ENCODE measurements at regions not wholly inside any gene's neighbourhood (a gene's known extent, or its start where the extent isn't known, plus 50 kb on each side); places are given as distances from the start of the nearest gene placed in this dataset.
A peak's percentile ranks its signal among the peaks of the same experiment; 100 is the strongest.

DNA sequence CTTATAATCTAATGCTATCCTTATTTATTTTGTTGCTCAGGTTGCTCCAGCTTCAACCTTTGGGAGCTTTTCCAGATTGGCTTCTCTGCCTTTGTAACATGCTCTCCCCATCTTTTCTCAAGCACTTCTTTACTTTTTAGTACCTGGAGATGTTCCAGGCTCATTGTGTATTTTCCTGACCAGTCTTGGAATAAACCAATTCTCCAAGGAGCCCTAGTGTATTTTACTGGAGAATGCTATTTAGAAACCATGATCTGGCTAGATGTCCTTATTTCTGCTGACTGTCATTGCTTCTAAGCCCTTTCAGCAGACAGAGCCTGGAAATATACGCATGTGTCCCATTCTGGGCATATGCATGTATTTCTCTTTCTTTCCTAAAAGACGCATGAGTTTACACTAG is 95.7 kb downstream of the EMX2 start:
- DNase-seq (ENCODE audit: low spot score) = no peak

DNA sequence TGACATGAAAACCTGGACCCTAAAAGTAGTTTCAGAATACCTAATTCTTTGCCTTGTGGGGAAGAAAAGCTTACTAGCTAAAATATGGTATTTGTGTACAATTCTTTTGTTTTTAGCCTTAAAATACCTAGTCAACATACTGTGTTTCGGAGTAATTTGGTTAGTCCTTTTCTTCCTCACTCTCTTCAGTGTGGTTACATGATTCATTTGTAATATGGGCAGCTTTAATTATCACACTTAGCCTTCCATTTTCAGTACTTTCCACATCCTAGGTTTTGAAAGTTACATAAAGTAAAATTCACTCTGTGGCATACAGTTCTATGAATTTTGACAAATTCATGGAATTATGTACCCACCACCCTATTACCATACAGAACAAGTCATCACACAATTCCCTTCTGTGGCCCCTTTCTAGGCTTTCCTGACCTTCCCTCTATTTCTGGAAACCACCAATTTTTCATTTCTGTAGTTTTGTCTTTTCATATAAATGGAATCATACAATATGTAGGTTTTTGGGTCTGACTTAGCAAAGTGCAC is 96.2 kb downstream of the EMX2 start:
- DNase-seq (ENCODE audit: low spot score) = no peak

DNA sequence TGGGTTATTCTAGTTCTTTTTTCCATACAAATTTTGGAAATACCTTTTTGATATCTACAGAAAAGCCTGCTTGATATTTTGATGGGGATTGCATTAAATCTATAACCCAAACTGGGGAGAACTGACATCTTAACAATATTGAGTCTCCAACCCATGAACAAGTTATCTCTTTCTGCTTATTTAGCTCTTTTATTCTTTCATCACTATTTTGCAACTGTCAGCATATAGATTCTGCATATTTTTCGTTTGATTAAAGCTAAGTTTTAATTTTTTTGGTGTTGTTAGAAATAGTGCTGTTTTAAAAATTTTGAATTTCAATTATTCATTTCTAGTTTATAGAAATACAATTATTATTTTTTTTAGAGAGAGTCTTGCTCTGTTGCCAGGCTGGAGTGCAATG is 97.9 kb downstream of the EMX2 start:
- DNase-seq (ENCODE audit: low spot score) = no peak

DNA sequence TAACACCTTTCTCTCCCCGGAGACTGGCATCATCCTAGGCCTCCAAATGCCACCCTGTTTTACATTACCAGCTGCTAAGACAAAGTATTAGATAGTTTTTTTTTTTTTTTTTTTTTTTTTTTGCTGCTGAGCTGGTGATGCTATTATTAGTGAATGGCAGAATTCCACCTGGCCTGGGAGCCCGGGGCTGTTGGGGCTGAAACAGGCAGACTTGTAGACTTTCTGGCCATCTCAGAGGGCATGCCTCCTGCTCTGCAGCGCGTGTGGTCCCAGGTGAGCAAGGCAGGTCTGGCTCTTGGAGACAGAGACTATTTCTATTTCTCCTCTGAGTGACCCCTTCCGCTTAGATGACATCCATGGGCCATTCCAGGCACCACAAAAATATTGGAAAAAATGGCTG is 104.2 kb downstream of the EMX2 start:
- DNase-seq (ENCODE audit: low spot score) = no peak

DNA sequence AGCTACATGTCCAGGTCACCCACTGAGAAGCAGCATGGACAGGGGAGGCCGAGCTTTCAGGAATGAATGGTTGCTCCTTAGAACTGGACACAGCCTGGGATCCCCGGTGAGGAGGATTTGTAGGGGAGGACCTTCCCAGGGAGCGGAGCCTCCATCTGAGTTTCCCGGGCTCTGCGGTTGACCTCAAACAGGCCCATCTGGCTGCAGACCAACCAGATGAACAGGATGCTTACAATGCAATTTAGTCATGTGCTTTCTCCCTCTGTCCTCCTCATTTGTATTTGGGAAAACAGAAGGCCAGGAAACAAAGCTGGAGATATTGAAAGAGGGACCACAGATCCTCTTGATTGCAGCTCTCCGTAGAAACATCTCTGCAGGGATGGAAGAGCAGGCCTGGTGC is 104.8 kb downstream of the EMX2 start:
- no peak for DNase-seq (ENCODE audit: low spot score)

DNA sequence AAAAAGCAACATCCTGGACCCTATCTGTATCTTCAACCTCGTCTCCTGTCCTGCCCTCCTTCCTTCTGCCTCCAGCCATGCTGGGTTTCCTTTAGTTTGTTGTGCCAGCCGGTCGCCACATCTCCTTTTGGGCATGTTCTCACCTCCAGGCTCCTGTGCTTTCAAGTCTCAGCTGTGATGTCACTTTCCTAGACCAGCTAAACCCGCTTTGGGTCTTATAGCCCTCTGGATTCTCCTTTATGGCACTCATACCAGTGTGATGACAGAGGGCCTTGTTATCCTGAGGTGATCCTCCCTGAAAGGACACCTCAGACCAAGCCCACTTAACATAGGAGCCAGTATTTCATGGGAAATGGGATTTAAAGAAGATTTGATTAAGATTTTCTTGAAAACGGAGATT is 108.6 kb downstream of the EMX2 start:
- no peak for DNase-seq (ENCODE audit: low spot score)

DNA sequence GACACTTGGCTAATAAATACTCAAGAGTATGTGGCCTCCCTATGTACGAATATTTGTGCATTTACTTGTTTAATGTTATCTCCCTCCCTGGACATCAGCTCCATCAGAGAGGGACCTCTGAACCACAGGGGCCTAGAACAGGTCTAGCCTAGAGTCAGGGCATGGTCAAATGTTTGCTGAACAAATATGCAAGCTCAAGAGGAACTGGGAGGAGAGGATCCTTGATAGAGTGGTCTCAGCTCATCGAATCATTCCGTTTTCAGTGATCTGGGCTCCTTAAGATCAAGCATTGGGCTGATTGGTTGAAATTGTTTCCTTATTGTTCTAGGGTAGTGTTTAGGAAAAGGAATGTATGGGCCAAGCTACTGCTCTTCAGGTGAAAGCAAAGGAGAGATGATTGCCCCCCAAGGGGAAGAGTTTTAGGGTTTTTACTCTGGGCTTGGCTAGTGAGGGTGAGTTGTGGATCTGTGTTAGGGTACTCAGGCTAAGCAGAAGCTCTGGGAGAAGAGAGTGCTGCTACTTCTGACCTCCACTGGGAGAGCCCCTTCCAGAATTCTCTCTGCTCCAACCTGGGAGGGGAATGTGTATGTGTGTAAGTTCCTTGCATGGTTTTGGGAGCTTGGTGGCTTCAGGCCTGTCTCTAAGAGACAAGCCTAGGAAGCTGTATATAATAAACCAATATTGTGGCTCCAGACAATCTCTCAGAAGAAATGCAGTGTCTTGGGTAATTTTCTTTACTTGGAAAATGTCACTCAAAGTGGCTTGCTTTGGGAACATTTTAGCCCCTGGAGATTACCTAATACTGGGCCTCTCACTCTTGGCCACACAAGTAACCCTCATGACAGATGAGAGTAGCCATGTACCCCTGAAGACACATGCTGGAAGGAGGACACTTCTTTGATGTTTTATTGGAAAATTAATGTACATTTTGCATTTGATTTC is 110.0 kb downstream of the EMX2 start:
- DNase-seq (ENCODE audit: low spot score) = no peak

DNA sequence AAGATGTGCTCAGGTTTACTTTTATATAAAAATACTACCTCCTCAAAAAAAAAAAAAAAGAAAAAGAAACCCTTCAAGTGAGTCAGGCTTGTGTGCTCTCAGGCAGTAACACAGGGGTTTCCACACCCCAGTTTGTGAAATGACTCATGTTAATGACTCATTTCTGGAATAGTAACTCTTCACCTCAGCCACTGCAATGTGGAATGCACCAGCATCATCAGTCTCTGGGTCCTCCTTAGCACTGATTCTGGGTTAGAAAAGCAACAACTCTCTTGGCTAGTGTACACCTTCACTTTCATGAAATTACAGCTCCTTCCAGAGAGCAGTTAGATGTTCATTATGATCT is 110.6 kb downstream of the EMX2 start:
- DNase-seq (ENCODE audit: low spot score) = peak; percentile 38

DNA sequence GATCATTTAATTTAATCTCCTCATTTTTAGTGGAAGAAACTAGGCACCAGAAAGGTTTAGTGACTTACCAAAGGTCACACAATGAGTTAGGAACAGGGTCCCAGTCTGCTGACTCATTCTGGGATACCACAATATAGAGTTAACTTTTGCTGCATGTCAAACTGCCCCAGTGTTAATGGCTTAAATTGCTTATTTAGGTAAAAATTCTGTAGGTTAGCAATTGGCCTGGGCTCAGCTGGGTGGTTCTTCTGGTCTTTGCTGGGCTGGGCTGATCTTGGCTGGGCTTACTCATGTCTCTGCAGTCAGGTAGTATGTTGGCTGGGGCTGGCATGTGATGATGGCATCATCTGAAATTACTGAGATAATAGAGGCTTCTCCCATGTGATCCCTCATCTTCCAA is 111.6 kb downstream of the EMX2 start:
- DNase-seq (ENCODE audit: low spot score) = no peak

DNA sequence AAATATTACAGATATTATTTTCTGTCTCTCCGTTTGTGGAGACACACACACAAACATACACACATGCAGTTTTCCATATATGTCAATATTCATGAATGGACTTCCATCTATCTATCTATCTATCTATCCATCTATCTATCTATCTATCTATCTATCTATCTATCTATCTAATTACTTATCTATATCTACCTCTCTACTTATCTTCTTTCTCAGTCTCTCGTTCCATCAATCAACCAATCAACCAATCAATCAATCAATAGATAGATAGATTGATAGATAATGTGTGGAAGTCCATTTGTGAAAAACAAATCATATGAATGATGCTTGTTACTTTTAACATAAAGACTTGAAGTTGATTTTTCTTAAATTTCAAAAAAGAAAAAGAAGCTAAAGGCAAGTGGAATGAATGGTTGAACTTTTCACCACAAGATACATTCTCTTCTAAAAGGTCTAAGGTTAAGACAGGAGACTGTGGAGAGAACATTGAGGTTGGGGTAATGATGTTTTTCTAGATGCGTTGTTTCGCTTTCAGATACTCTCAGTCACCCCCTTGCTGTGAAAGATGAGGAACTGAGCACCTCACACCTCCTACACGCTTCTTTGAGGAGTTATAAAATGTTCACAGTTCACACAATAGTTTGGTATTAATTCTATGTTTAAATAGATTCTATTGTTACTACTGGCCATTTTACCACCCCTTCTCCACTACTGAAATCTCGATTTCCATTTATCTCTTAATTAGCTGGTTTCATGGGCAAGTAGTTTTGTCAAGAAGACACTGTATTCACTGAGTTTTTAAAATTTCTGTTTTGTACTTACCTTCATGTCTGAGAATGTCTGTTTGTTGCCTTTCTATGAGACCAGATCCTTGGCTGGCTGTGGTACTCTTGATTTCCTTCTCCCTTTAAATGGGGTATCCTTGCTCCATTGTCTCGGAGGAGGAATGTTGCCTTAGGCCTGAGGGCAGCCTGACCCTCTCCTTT is 114.1 kb downstream of the EMX2 start:
- DNase-seq (ENCODE audit: low spot score) = no peak

DNA sequence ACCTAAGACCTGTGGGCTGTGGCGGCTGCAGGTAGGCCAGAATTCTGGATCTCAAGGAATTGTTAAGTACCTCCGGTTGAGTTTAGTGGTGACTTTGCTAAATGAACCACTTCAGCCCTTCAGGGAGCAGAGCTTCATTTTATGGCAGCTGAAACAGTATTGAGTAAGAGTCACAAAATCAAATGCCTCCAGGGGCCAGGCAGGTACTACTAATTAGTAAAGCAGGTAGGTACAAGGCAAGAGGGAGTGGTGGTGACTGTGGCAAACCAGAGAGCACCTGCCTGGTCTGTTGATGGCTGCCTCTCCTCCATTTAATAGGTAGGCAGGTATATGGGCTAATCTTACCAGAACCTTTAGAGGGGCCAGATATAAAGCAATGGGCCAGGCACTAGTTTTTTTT is 118.8 kb downstream of the EMX2 start:
- DNase-seq (ENCODE audit: low spot score) = no peak

DNA sequence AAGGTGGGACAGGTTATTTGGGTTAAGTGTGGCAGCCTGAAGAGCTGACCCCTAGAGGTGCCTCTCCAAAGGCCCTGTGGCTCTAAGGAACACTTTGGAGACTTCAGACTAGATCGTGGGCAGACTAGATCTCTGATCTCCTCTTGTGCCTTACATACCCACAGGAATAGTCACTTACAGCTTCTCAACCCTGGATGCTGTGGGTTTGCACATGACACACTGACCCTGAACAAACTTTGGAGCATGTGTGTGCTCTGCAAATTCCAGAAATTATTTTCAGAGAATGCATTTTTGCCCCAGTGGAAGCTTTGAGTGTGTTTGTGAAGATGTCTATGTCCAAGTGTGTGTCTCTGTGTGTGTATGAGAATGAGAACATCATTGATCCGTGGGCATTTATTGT is 119.6 kb downstream of the EMX2 start:
- DNase-seq (ENCODE audit: low spot score) = no peak

DNA sequence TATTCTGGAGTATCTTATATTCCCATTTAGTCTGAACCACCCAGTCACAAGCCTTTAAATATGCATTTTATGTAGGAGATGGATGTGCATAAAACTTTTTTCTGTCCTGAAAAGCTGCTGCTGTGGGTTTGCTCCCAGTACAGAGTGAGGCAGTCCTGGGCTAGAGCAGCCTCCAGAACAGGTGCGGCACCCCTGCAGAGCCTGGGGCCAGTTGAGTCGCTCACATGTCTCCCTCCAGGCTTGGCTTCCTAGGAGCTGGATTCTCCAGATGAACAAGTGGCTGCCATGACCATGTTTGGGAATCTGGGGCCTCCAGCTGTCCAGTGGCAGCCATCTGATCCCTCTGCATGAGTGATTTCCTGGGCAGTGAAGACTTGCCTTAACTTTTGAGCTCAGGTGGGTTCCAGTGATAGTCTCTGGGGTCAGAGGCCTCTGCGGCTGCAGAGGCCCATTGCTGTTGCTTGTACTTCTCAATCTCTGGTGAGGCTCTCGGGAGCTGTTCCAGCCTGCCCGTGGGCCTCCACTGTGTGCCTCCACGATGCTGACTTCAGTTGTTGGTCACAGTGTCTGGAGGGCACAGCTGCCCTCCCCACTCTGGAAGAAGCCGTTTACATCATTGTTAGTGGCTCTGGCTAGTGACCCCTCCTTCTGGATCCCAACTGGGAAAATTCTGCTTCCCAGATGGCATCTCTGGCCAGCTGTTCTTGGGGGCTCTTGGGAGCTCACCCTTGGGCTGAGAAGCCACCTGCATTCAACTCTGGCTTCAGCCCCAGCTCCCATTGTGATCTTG is 120.4 kb downstream of the EMX2 start:
- DNase-seq (ENCODE audit: low spot score) = no peak

DNA sequence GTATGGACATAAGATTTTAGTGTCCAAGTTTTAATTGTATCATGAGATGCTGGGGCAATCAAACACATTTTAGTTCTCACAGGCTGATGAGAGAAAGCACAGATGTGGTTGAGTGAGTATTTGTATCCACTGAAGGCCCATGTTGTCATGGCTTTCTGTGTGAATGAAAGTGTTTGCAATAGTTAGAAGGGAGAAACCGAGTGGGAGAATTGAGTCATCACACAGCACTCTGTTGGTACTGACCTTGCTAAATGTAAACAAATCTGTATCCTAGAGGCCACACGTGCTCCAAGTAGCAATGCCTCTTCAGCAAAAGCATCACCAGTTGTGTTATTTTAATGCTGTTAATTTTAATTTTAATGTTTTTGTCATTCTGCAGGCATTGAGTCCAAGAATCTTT is 121.2 kb downstream of the EMX2 start:
- peak; percentile 13 for DNase-seq (ENCODE audit: low spot score)

DNA sequence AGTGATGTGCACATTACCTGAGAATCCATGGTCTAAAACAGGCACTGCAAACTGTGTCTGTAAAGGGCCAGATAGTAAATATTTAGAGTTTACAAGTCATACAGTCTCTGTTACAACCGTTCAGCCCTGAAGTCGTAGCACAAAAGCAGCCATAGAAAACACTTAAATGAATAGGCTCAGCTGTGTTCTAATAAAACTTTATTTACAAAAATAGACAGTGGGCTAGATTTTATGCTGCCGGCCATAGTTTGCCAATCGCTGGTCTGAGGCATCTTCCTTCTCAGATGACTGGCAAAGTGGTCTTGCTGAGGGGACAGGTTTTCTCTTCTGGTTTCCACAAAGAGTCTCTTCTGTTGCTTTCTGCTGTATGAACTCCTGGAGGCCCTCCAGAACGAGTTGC is 121.7 kb downstream of the EMX2 start:
- no peak for DNase-seq (ENCODE audit: low spot score)

DNA sequence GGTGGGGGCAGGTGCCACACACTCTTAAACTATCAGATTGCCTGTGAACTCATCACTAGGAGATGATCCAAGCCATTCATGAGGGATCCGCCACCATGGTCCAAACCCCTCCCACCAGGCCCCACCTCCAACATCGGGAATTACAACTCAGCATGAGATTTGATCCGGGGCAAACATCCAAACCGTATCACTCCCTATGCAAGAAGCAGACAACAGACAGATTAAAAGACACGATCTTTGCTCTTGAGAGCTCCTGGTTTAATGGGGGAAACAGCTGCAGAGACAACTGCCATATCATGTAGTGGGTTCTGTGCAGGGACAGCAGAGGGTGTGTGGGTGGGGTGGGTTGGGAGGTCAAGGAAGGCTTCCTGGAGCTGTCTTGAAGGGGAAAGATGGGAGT is 123.6 kb downstream of the EMX2 start:
- no peak for DNase-seq (ENCODE audit: low spot score)

DNA sequence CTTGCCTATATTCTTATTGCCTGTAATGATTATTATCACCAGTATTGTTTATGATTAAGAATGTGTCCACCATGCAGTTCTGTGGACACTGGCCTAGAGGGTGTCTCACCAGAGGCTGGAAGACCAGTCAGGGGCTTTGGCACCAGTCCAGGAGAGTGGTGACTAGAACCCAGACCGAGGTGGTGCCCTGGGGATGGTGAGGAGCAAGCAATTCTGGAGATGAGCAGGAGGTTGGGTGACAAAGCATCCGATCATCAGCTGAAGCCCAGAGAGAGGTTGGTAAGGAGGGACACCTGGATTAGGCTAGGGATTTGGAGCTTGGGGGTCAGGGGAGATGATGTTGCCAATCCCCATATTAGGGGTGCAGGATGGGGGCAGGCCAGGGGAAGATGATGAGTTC is 124.4 kb downstream of the EMX2 start:
- no peak for DNase-seq (ENCODE audit: low spot score)

DNA sequence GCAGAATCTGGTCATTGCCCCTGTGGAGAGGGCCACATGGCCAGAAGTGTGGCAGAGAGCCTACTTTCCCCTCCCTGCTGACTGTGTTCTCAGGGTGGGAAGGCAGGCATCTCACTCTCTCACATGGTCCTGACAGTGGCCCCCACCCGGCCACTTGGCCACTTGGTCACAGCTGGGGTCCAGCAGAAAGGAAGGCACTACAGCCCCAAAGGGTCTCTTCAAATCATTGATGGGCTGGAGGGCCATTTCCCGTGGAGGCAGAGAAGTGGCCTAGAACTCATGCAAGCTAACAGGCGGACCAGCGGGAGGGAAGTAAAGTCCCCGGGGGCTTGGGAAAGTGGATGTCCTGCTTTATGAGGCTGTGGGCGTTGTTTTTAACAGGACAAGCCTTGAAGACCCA is 125.3 kb downstream of the EMX2 start:
- DNase-seq (ENCODE audit: low spot score) = no peak

DNA sequence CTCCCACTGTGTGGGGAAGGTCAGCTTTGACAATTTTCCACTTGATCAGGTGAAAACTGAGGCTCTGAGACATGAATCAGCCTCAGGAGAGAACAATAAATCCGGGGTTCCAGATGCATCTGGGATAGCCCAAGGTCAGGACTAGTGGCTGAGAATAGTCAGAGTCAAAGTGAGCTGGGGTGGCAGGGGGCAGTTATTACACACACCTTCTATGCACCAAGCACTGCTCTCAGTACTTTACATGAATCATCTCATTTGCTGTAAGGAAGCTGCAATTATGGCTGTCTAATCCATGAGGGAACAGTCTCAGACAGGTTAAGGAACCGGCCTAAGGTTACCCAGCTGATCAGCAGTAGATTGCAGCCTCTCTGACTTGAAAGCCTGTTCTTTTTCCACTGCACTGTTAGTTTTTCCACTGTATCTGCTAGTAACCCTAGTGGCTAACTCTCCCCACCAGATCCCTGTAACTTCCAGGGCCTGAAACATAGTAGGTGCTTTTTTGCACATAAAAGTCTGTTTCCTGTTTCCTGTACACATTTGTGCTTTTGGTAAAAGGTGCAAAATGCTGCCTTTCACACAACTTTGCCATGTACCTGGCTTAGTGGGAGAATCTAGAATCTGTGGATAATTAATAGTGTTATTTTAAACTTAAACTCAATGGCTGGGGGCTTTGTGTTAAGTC is 125.9 kb downstream of the EMX2 start:
- no peak for DNase-seq (ENCODE audit: low spot score)

DNA sequence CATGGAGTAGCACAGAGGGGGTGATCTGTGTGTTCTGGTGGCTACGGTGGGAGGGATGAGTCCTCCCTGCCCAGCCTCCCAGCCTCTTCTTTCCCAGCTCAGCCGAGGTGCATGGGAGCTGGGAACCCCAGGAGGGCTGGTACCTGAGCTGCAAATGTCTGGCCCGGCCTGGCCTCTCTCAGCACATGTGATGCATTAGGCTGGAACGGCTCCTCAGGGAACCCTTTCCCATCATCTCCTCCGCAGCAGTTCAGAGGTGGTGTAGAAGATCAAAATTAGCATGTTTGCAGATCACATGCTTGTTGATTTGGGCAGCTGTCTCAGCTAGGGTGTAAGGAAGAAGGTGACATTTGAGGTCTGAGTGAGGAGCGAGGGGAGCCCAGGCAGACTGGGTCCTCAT is 126.6 kb downstream of the EMX2 start:
- no peak for DNase-seq (ENCODE audit: low spot score)

DNA sequence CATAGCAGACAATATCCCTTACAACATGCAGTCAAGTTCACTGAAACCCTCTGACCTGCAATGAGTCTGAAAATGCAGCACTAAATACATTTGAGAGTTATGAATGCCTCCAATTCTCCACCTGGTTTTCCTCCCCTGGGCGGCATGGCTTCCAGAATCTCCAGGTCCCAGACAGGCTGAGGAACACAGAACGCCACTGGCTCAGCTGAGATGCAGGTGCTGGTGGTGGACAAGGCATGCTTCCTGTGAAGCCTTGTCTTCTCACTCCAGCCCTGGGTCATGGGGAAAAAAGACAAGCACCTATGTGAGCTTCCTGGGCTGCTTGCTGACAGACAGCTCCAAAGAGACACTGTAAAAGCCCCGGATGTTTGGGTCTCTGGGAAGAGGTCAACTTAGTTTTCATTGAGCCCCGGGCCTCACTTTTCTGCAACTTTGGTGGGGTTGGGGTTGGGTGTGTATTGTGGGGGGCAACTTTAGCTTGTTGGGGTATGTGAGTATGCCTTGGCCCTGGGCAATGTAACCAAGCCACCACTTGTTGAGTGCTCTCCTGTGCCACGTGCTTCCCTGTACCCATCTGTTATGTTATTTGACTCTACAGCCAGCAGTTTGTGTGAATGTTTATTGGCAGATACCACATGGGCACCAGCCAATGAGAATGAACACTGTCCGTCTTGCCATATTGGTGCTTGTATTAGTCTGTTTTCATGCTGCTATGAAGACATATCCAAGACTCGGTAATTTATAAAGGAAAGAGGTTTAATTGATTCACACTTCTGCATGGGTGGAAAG is 127.8 kb downstream of the EMX2 start:
- no peak for DNase-seq (ENCODE audit: low spot score)

All from COLO829 (cell line).